Fibroblast of mammary gland (primary cell): ENCODE measurements at regions not wholly inside any gene's neighbourhood (a gene's known extent, or its start where the extent isn't known, plus 50 kb on each side); places are given as distances from the start of the nearest gene placed in this dataset.

ENCODE experiments used
- DNase-seq: peaks from one replicate; pipeline ENCODE4 v3.0.0-alpha.2; 2010; ENCODE audit warnings: low read depth
- H3K4me3 ChIP-seq: 2 replicates; pipeline ENCODE4 v1.5.1; 2011; ENCODE audit warnings: low read depth, mild to moderate bottlenecking, low read length, moderate library complexity; ENCODE audit not compliant: control insufficient read depth
- CTCF ChIP-seq: conservative IDR thresholded peaks from 2 replicates; pipeline ENCODE4 v1.5.1; 2011; ENCODE audit warnings: low read depth, low read length, inconsistent platforms; ENCODE audit not compliant: control insufficient read depth, insufficient read depth

GRCh38 chr10:47099474-47099873 is 188.2 kb downstream of the PTPN20 start:
- no peak for TF ChIP-seq CTCF
- DNase-seq: no peak
- H3K4me3 ChIP-seq: no peak overlapping the region

DNA sequence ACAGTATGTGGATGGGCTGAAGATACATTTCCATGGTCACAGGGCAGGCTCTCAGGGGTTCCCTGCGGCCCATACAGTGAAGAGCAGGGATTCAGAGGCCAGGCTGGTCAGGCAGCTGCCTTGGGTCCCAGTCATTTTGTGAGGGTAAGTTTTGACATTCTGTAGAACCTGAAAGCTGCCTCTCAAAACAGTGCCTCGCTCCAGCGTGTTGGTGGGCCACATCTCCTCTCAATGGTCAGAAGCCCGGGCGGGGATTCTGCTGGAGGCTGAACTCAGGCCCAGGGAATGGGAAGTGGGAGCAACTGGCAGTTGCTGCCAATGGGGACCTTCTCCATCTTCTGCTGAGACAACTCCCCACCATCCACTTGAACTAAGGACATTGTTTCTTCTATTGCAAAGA is 190.0 kb downstream of the PTPN20 start:
- no peak for TF ChIP-seq CTCF

GRCh38 chr10:47101807-47102206 is 190.6 kb downstream of the PTPN20 start:
- DNase-seq: no peak
- no peak for TF ChIP-seq CTCF
- H3K4me3 ChIP-seq: no peak overlapping the region

More for the DNA sequence above, 190.0 kb downstream of the PTPN20 start:
- DNase-seq: no peak
- H3K4me3 ChIP-seq: no peak overlapping the region

DNA sequence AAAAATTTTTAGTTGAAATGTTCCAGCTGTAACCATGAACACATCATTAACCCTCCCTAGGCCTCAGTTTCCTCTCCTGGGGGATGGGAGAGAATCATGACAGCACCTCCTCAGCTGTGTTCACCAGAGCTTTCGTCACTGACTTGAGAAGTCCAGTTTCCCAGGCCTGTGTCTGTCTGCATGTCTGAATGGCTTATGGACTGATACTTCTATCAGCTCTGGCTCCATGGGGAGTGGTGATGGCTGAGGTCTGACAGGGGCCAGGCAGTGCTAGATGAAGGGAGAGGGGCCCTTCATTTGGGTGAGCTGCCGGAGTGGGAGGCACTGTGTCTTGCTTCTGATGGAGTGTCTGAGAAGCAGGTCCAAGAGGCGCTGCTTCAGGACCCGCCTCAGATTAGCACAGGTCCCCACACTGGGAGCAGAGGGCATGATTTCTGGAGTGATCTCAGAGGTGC is 192.9 kb downstream of the PTPN20 start:
- H3K4me3 ChIP-seq: no peak overlapping the region
- DNase-seq: no peak
- TF ChIP-seq CTCF: no peak

DNA sequence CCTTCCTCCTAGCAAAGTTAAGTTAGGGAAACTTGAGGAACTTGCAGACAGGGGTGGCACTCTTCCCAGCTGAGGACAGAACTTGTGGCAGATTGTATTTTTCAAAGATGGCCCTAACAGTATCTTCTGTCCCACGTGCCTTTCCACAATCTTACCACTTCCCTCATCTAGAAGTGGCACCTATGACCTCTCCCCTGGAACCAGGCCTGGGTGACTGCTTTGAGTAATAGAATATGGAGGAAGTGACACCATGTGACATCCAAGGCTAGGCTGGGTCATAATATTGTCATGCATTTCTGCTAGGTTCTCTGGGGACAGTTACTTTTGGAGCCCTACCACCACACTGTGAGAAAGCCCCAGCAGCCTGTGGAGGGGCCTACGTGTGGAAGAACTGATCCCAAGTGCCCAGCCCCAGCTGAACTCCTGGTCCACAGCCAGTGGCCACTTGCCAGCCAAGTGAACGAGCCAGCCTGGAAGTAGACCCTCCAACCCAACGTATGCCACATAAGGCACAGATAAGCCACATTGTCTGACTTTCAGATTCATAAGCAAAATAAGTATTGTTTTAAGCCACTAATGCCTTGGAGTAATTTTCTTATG is 193.7 kb downstream of the PTPN20 start:
- TF ChIP-seq CTCF: no peak
- no peak for DNase-seq
- H3K4me3 ChIP-seq: no peak overlapping the region

GRCh38 chr10:47107007-47107747 is 192.8 kb upstream of the GDF10 start:
- no peak overlapping the region for H3K4me3 ChIP-seq
- TF ChIP-seq CTCF: no peak
- DNase-seq: no peak
